ENCODE measurements at regions not wholly inside any gene's neighbourhood (a gene's known extent, or its start where the extent isn't known, plus 50 kb on each side); places are given as distances from the start of the nearest gene placed in this dataset.

- TF ChIP-seq, protein P1, sequence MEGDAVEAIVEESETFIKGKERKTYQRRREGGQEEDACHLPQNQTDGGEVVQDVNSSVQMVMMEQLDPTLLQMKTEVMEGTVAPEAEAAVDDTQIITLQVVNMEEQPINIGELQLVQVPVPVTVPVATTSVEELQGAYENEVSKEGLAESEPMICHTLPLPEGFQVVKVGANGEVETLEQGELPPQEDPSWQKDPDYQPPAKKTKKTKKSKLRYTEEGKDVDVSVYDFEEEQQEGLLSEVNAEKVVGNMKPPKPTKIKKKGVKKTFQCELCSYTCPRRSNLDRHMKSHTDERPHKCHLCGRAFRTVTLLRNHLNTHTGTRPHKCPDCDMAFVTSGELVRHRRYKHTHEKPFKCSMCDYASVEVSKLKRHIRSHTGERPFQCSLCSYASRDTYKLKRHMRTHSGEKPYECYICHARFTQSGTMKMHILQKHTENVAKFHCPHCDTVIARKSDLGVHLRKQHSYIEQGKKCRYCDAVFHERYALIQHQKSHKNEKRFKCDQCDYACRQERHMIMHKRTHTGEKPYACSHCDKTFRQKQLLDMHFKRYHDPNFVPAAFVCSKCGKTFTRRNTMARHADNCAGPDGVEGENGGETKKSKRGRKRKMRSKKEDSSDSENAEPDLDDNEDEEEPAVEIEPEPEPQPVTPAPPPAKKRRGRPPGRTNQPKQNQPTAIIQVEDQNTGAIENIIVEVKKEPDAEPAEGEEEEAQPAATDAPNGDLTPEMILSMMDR (IDR thresholded peaks at IDR 0.05; ENCODE audit: extremely low read depth in 1 of 2, insufficient read depth in 1 of 2, low read depth in 1 of 2, low read length in 2 of 2) = no peak
- no peak for TF ChIP-seq EZH2 (IDR thresholded peaks at IDR 0.05; ENCODE audit: borderline replicate concordance, low read depth, low read length, severe bottlenecking)
Observed at GRCh38 chr9:7901621-7902020, 102.0 kb upstream of the DMAC1 start.

All from endothelial cell of umbilical vein (primary cell).